ENCODE measurements at regions not wholly inside any gene's neighbourhood (a gene's known extent, or its start where the extent isn't known, plus 50 kb on each side); places are given as distances from the start of the nearest gene placed in this dataset.

DNA sequence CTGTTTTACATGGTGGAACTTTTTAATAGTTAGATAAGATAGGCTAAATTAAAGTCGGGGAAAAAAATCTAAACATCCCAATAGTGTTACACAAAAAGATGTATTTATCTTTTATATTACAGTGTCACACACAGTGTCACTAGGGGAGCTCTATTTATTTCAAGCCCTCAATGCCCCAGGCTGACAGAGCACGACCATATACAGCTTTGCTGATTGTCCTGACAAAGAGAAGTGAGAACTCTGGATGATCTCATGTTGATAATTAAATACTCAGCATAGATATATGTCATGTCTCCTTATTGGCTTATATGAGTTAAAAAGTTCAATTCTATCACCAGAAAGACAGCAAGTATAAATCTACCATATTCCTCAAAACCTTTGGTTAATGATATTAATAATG, 594.3 kb downstream of the LRFN5 start:
- TF ChIP-seq EP300 (IDR thresholded peaks at IDR 0.05; ENCODE audit: borderline replicate concordance in 1 of 2, low read depth in 1 of 2, low read length in 1 of 2) (no peak), POLR2AphosphoS5 (IDR thresholded peaks at IDR 0.05; ENCODE audit: low read depth, low read length) (no peak), GABPA (IDR thresholded peaks at IDR 0.05; ENCODE audit: low read depth) (no peak), NRF1 (IDR thresholded peaks at IDR 0.05; ENCODE audit: low read depth, low read length) (no peak), SIN3A (IDR thresholded peaks at IDR 0.05; ENCODE audit: borderline replicate concordance, low read depth, low read length) (no peak), ZBTB33 (IDR thresholded peaks at IDR 0.05; ENCODE audit: borderline replicate concordance, low read depth) (no peak)
- TF ChIP-seq, protein P1, sequence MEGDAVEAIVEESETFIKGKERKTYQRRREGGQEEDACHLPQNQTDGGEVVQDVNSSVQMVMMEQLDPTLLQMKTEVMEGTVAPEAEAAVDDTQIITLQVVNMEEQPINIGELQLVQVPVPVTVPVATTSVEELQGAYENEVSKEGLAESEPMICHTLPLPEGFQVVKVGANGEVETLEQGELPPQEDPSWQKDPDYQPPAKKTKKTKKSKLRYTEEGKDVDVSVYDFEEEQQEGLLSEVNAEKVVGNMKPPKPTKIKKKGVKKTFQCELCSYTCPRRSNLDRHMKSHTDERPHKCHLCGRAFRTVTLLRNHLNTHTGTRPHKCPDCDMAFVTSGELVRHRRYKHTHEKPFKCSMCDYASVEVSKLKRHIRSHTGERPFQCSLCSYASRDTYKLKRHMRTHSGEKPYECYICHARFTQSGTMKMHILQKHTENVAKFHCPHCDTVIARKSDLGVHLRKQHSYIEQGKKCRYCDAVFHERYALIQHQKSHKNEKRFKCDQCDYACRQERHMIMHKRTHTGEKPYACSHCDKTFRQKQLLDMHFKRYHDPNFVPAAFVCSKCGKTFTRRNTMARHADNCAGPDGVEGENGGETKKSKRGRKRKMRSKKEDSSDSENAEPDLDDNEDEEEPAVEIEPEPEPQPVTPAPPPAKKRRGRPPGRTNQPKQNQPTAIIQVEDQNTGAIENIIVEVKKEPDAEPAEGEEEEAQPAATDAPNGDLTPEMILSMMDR (IDR thresholded peaks at IDR 0.05), result no peak

Measured in SK-N-SH (cell line).